Spleen (tissue), 7 donors: ENCODE measurements at regions not wholly inside any gene's neighbourhood (a gene's known extent, or its start where the extent isn't known, plus 50 kb on each side); places are given as distances from the start of the nearest gene placed in this dataset.

Experiments
- CTCF ChIP-seq, 11 experiments: fragments of 200-600 bp in 7 of 11; fragments of 450-650 bp in 4 of 11; sonication (generic) in 4 of 11; IDR thresholded peaks in 8 of 11; conservative IDR thresholded peaks in 3 of 11; 1 replicate in 7 of 11; 2 replicates in 4 of 11; pipeline versions ENCODE4 v1.4.0 to v1.8.0; 2016 to 2021; ENCODE audit warnings: antibody characterized with exemption in 11 of 11, inconsistent platforms in 4 of 11, mild to moderate bottlenecking in 1 of 11
- POLR2AphosphoS5 ChIP-seq, 3 donors: sonication (generic); formaldehyde crosslinking; IDR thresholded peaks; one replicate each; pipeline ENCODE4 v1.5.1; 2017; ENCODE audit warnings: antibody characterized with exemption in 3 of 3
- donor health status: DM: no; HTN: no; CAD: no; lungs with moderate emphysema.
- donor health status: DM: no; HTN: no; CAD: no.
- donor health status: DM: no; HTN: no; CAD: no.

GRCh38 chr11:114774599-114775361 is 96.5 kb downstream of the NXPE2 start:
- TF ChIP-seq CTCF (IDR thresholded peaks at IDR 0.05 in 8 of 11, conservative IDR thresholded peaks at IDR 0.05 in 3 of 11) (peak in 9 of 11 experiments; percentile 31 to 68 (median 48)), POLR2AphosphoS5 (IDR thresholded peaks at IDR 0.05) (no peak)
